GM18517 (cell line): ENCODE measurements at regions not wholly inside any gene's neighbourhood (a gene's known extent, or its start where the extent isn't known, plus 50 kb on each side); places are given as distances from the start of the nearest gene placed in this dataset.
"Not testable (repeated sequence)": the region's sequence is repeated elsewhere in the genome, so short reads cannot be mapped to it uniquely, and the experiment has no call there.

ENCODE experiments used
- ATAC-seq: cut with Tn5 transposase; IDR thresholded peaks from one replicate; pipeline ENCODE4 v1.9.1; 2021; ENCODE audit warnings: mild to moderate bottlenecking, moderate library complexity; ENCODE audit not compliant: unreplicated experiment

GRCh38 chr14:61602003-61602732, 93.1 kb upstream of the HIF1A start:
- no peak for ATAC-seq

DNA sequence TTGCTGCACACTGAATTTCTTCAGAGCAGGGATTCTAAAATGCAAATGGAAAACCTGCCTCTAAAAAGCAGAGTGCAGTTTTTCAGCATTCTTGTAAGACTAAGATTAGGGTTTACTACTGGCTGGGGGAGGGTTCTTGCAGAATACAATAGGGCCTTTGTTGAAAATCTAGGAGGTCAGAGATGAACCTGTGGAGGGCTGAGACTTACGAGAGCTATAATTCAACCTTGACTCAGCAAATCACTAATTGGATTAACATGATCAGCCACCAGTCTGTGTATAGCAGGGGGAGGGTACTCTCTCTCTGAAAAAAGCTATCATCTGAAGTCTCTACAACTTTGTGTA, 92.6 kb upstream of the HIF1A start:
- ATAC-seq = no peak

DNA sequence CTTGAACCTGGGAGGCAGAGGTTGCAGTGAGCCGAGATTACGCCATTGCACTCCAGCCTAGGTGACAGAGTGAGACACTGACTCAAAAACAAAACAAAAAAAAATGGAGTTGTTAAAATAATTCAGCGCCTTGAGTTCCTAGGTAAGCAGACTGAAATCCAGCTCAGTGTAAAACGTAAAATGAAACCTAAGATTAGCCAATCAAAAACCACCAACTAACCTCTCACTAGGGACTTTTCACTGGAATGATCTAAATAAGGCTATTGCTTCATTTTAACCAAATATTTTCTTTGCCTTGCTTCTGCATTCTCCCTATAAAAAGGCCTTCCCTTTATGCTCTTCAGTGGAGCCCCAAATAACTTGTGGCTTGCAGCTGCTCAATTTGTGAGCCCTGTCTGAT, 91.6 kb upstream of the HIF1A start:
- ATAC-seq = no peak

DNA sequence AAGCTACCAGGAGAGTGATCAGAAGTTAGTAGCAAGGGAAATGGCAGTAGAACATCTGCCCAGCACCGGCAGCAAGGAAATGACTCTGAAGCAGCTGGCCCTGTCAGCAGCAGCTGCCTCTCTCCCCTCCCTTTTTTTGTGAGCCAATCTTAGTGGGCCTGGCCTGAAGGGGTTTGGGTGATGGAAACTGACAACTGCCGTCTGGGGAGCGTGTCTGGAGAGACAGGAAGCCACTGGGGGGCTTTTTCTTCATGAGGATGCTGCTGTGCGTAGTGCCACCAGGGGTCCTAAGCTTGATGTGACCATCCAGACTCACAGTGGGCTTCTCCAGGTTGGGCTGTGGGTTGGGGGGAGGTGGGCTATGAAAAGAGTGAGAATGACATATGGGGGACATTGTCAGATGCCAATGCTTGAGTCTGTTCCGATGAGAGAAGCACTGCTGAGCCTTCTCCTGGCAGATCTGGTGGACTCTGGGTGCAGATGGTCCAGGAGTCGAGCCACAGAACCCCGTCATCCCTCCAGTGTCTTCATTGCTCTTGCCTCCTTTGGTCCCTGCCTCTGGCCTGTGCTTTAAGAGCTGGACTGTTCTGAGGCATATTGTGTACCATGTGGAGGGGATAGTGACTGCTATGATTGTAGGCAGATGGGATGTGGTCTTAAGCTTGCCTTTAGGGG, 87.6 kb upstream of the HIF1A start:
- ATAC-seq = no peak

DNA sequence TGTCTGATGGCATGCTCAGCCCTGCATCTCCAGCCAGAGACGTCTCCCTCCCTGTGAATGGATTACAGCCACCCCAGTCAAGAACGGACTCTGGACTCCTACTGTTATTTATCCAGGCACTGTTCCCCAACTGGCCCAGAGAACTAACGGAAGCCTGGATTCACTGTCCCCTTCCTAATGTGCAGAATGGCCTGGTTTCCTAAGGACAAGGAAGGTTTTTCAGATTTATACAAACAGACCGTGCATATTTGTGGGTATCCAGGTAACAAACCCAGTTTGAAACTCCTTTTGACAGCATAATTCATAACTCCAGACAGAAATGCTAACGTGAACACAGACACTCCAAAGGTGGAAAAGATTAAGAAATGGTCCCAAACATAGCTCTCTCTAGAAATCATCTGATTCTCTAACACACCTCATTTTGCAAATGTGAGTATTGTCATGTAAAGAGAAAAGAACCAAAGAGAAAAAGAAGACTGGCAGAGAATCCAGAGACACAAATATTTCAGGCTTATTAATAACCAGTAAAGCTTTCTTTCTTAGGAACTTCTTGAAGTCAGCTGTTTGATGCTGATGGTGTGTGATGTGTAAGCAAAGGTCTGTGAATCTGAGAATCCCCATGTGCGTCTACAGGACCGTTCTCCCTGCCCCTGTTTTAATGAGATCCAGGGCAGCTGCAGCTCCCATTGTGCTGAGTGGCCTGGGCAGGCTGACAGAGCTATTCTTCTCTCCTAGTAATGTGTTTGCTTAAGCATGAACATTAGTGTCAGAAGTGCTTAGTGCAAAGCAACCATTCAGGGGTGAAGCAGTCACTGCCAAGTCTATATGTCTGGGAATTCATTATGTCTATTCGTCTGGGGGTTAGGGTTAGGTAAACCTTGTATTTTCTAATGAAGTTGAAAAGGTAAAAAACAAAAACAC, 86.8 kb upstream of the HIF1A start:
- ATAC-seq = no peak

- ATAC-seq = no peak
Observed at GRCh38 chr14:61609191-61609843, 86.0 kb upstream of the HIF1A start.

- ATAC-seq = no peak
Observed at GRCh38 chr14:61609884-61610283, 85.4 kb upstream of the HIF1A start.

DNA sequence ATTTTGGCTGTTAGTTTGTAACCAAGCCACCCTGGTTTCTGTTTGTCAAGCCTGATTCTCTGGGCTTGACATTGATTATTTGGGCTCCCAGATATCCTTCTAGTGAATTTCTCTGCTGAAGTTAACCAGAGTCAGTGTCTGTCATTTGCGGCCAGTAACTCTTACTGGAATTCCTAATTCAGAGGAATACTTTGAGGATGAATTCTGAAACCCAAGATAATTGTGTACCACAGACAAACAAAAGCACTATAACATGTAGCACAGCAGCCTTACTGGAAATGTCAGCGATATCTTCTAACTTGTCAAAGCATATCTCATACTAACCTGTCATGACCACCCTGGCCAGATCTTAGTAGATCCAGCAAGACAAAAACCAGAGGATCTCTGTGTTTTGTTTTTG, 84.4 kb upstream of the HIF1A start:
- ATAC-seq = no peak

GRCh38 chr14:61611880-61612630, 83.3 kb upstream of the HIF1A start:
- ATAC-seq = no peak

DNA sequence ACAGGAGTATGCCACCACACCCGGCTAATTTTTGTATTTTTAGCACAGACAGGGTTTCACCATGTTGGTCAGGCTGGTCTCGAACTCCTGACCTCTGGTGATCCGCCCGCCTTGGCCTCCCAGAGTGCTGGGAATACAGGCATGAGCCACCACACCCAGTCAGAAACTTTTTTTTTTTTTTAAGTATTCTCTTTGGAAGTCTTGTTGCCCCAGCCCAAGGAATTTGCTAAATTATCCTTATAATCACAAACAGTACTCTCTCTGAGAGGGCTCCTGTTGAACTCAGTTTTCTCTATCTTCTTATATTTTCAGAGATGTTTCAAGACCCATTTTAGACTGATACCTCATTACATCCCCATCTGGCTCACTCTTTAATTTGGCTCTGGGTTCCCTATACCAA, 82.3 kb upstream of the HIF1A start:
- ATAC-seq = not testable (repeated sequence)

GRCh38 chr14:61614693-61615092, 80.6 kb upstream of the HIF1A start:
- ATAC-seq = no peak

GRCh38 chr14:61615743-61616523, 79.4 kb upstream of the HIF1A start:
- no peak for ATAC-seq

DNA sequence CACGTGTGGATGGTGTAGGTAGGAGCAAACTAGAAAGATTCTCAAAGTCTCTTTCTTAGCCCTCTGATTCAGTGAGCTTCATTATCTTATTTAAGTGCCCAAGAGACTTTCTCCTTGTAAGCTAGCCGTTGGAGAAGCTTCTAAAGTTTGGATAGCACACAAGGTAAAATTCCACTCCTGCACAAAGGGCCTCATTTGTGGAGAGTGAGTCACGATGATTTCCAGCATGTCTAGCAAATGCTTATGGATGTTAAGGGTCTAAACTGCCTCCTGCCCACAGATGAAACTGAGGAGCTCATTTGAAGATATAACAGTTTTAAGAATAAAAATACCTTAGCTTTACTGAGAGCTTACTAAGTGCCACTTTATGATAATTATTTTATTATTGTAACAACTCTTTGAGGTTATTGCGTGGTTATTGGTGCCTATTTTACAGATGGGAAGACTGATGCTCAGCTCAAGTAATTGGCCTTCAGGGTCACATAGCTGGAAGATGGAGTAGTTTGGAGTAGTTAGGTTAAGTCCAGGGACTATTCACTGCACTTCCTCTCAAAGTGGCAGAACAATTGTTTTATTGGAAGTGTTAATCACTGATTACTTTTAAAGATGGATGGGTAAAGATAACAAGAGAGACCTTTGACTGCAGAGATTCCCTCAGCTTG, 78.7 kb upstream of the HIF1A start:
- ATAC-seq = no peak

- ATAC-seq = no peak
Observed at GRCh38 chr14:61618448-61618847, 76.9 kb upstream of the HIF1A start.

- no peak for ATAC-seq
Observed at GRCh38 chr14:61619494-61619893, 75.8 kb upstream of the HIF1A start.

GRCh38 chr14:61620130-61620946, 75.0 kb upstream of the HIF1A start:
- peak; percentile 84 for ATAC-seq

DNA sequence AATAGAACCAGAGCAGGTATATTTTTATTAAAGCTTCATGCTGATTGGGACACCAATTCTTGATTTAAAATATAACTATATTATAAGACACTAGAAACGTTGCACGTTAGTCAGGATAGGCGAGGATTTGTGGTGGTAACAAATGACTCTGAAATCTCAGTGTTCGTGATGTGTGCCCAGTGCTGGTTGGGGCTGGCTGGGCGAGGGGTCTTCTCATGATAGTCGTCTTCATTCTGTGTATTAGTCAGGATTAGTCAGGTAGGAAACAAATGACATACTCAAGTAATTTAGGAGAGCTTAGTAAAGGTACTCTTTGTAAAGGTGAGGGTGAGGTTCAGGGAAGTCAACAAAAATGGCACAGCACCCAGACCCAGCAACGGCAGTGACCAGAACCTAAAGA, 73.9 kb upstream of the HIF1A start:
- no peak for ATAC-seq

DNA sequence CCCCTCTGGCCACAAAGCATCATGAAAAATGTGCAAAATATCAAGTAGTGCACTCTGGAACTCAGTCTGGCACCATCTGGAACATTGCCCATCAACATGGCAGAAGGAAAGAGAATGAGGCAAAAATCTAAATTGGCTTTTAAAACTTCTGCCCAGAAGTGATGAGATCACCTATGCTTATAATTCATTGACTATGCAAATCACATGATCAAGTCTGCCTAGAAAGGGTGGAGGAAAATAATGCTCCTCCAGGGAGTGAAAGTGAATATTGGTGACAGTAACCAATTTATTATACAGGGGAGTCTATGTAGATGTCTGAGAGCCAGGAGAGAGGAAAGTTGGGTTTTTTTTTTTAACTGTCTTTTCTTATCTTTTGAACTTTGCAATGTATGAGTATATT, 73.3 kb upstream of the HIF1A start:
- ATAC-seq = no peak
